K562 (cell line): ENCODE measurements at regions not wholly inside any gene's neighbourhood (a gene's known extent, or its start where the extent isn't known, plus 50 kb on each side); places are given as distances from the start of the nearest gene placed in this dataset.

Source experiments
- ATAC-seq: fragments of 200-7000 bp; cut with Tn5 transposase; 3 replicates; pipeline ENCODE4 v1.9.1; 2020; ENCODE audit warnings: moderate library complexity
- BruUV-seq: library from RNA; stranded (reverse); fragments of 400-500 nt; replicated peaks from 2 replicates; lab custom pipeline; 2021; lab: Mats Ljungman, UMichigan
- CTCF ChIA-PET: fragments of 300-600 bp; formaldehyde crosslinking; extraction: SDS; loops from one replicate; lab custom pipeline; 2021; ENCODE audit warnings: low intra/inter-chr PET ratio; lab: Yijun Ruan, JAX
- POLR2A ChIA-PET: fragments of 300-600, 350-650 bp; sonication (Branson Sonifier 250); formaldehyde crosslinking; extraction: SDS; loops from one replicate; lab custom pipeline; 2021; ENCODE audit warnings: antibody characterized with exemption, inconsistent platforms; lab: Yijun Ruan, JAX
- DNase-seq, 4 experiments: peaks; one replicate each; pipeline versions ENCODE4 v3.0.0 to v3.0.0-alpha.2; 2011 to 2018; ENCODE audit warnings: low spot score in 3 of 4, mixed read lengths in 3 of 4; ENCODE audit errors: extremely low read depth in 1 of 4
- FAIRE-seq: peaks from 2 replicates; lab custom pipeline; 2011; peaks lifted over from hg19 to GRCh38; lab: Jason Lieb, UNC
- H2AFZ ChIP-seq: 2 replicates; pipeline ENCODE4 v1.6.0; 2011; ENCODE audit warnings: low read depth, low read length, control low read depth, inconsistent platforms
- H3K27ac ChIP-seq: fragments of 200-600 bp; 3 replicates; pipeline ENCODE4 v1.8.0; 2011; ENCODE audit warnings: low read depth, mild to moderate bottlenecking, control low read depth, inconsistent platforms, low read length, moderate library complexity, mixed read lengths; ENCODE audit errors: extremely low read depth
- H3K27me3 ChIP-seq, 2 experiments: fragments of 300-600 bp in 1 of 2; 2 replicates in 1 of 2; 3 replicates in 1 of 2; pipeline versions ENCODE4 v1.6.0 to v1.8.0; 2011; ENCODE audit warnings: inconsistent platforms in 2 of 2, low read length in 2 of 2, mild to moderate bottlenecking in 1 of 2, mixed read lengths in 1 of 2, moderate library complexity in 1 of 2; ENCODE audit not compliant: control insufficient read depth in 2 of 2, insufficient read depth in 2 of 2
- H3K36me3 ChIP-seq: fragments of 300-600 bp; 3 replicates; pipeline ENCODE4 v1.8.0; 2011; ENCODE audit warnings: mild to moderate bottlenecking, low read length, inconsistent platforms; ENCODE audit not compliant: control insufficient read depth, insufficient read depth
- H3K4me1 ChIP-seq, 2 experiments: fragments of 200-600 bp in 1 of 2; replicated peaks in 1 of 2; 2 replicates in 1 of 2; 3 replicates in 1 of 2; pipeline versions ENCODE4 v1.5.1 to v1.8.0; 2011; ENCODE audit warnings: inconsistent platforms in 2 of 2, low read length in 2 of 2, mild to moderate bottlenecking in 1 of 2, mixed read lengths in 1 of 2, moderate library complexity in 1 of 2; ENCODE audit not compliant: control insufficient read depth in 2 of 2, insufficient read depth in 2 of 2
- H3K4me2 ChIP-seq: 2 replicates; pipeline ENCODE4 v1.6.1; 2011; ENCODE audit warnings: low read length, control low read depth, inconsistent platforms, mixed read lengths; ENCODE audit not compliant: insufficient read depth
- H3K4me3 ChIP-seq: fragments of 200-600 bp; sonication (generic), shearing (Covaris generic); 2 replicates; pipeline ENCODE4 v1.5.1; 2016; ENCODE audit warnings: control low read depth, inconsistent platforms
- H3K79me2 ChIP-seq: fragments of 200-600 bp; 3 replicates; pipeline ENCODE4 v1.8.0; 2011; ENCODE audit warnings: low read length, inconsistent platforms; ENCODE audit not compliant: control insufficient read depth, insufficient read depth
- H3K9ac ChIP-seq, 2 experiments: 2 replicates each; pipeline versions ENCODE4 v1.6.0 to v1.6.1; 2011; ENCODE audit warnings: low read depth in 2 of 2, low read length in 2 of 2, control low read depth in 1 of 2, inconsistent platforms in 1 of 2, mild to moderate bottlenecking in 1 of 2, mixed read lengths in 1 of 2; ENCODE audit not compliant: insufficient read depth in 1 of 2
- H3K9me1 ChIP-seq: one replicate; pipeline ENCODE4 v1.6.0; 2011; ENCODE audit warnings: inconsistent platforms, mild to moderate bottlenecking, low read length, moderate library complexity; ENCODE audit not compliant: control insufficient read depth, insufficient read depth
- H3K9me3 ChIP-seq: replicated peaks from 2 replicates; pipeline ENCODE4 v1.5.1; 2011; ENCODE audit warnings: low read depth, low read length, inconsistent platforms; ENCODE audit not compliant: control insufficient read depth, insufficient read depth
- H4K20me1 ChIP-seq: replicated peaks from 2 replicates; pipeline ENCODE4 v1.6.1; 2011; ENCODE audit warnings: low read length, inconsistent platforms, mixed read lengths; ENCODE audit not compliant: control insufficient read depth, insufficient read depth
- DDX20 ChIP-seq: fragments of 450-650 bp; IDR thresholded peaks from 2 replicates; pipeline ENCODE4 v1.6.1; 2016; ENCODE audit warnings: missing genetic modification characterization, low read depth, mild to moderate bottlenecking, missing compliant biosample characterization, moderate library complexity
- FOS ChIP-seq: IDR thresholded peaks from 3 replicates; pipeline ENCODE4 v1.6.1; 2011; ENCODE audit not compliant: insufficient read length; ENCODE audit errors: extremely low read depth
- NONO ChIP-seq, 2 experiments: fragments of 200-400 bp in 1 of 2; fragments of 450-650 bp in 1 of 2; formaldehyde crosslinking in 1 of 2; IDR thresholded peaks; 2 replicates each; pipeline ENCODE4 v1.6.1; 2017; ENCODE audit warnings: low read depth in 2 of 2, mild to moderate bottlenecking in 2 of 2, moderate library complexity in 2 of 2, low read length in 1 of 2
- RBM34 ChIP-seq: fragments of 200-400 bp; formaldehyde crosslinking; IDR thresholded peaks from 2 replicates; pipeline ENCODE4 v1.6.1; 2018; ENCODE audit warnings: low read length, borderline replicate concordance; ENCODE audit not compliant: insufficient read depth
- ZNF174 ChIP-seq: fragments of 250-450 bp; sonication (Bioruptor Pico); IDR thresholded peaks from 2 replicates; pipeline ENCODE4 v1.4.0; 2020; ENCODE audit warnings: mild to moderate bottlenecking
- ZNF41 ChIP-seq: fragments of 250-450 bp; sonication (Bioruptor Pico); conservative IDR thresholded peaks from 2 replicates; pipeline ENCODE4 v1.4.0; 2020; ENCODE audit warnings: mild to moderate bottlenecking
- WGBS: fragments of 100-300 bp; shearing (Covaris generic); methylation state at CpG from one replicate; pipeline ENCODE4 v1.1.6; 2016; ENCODE audit warnings: low coverage, mixed read lengths; ENCODE audit not compliant: insufficient coverage; ENCODE audit errors: missing lambda C conversion rate; 5-methylcytosine and 5-hydroxymethylcytosine counted together
- in situ Hi-C: fragments of 300-500 bp; cut with MboI; formaldehyde crosslinking; loops from 4 replicates; pipeline ENCODE4 v1.15.0; 2018; ENCODE audit warnings: inconsistent platforms, mixed read lengths
- intact Hi-C: fragments of 100-400 bp; cut with micrococcal nuclease; formaldehyde crosslinking; loops from 2 replicates; pipeline ENCODE4 v1.14.2; 2022

DNA sequence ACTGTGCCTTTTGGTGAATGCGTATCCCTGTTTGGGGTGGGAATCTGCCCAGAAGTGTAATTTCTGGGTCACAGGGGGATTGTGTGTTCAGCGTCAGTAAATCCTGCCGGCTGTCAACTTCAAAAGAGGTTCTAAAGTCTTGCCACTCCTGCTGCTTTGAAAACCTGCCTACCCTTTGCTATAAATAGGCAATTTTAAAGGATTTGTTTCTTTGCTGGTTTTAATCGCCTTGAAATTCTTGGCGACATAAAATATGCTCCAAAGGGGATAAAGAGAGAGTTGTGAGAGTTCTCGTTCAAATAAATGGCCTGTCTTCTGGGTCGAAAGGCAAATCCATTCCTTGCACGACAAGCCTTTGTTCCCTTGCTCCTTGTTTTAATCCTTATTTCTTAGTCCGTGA, 143.4 kb downstream of the IRF8 start:
- no peaks in the 10 kb centered on the region for H3K9me3 ChIP-seq
- FAIRE-seq: no peak
- ATAC-seq: no peak
- H3K4me3 ChIP-seq: no peak overlapping the region
- no peak overlapping the region for H3K4me2 ChIP-seq
- H4K20me1 ChIP-seq: peaks cover 15% of the 10 kb centered on the region; the same call in 1 of the 2 replicates
- no peak for DNase-seq
- no peaks in the 10 kb centered on the region; a peak in 3 of 5 replicates for H3K4me1 ChIP-seq
- POLR2A ChIA-PET: no interaction called here
- CTCF ChIA-PET: no interaction called here
- H3K9ac ChIP-seq: no peak overlapping the region
- H3K79me2 ChIP-seq: no peaks in the 10 kb centered on the region
- intact Hi-C loops: loop anchor here (10.0 kb wide), 1 partner anchor 472 kb away; the partner anchor contains the start of gene FOXF1
- H3K27ac ChIP-seq: no peak overlapping the region
- no peak overlapping the region for H2AFZ ChIP-seq
- H3K9me1 ChIP-seq: peaks cover 2% of the 10 kb centered on the region
- in situ Hi-C loops: loop anchor here (10.0 kb wide), 1 partner anchor 472 kb away; the partner anchor contains the start of gene FOXF1
- no TSS peak for BruUV-seq
- 1% methylated on average over 9 of the region's 9 CpGs for WGBS
- H3K27me3 ChIP-seq: peaks cover 24 to 63% of the 10 kb centered on the region in 2 experiments; a peak in 4 of 5 replicates
- TF ChIP-seq ZNF41 (no peak), DDX20 (tag) (no peak), FOS (no peak)
- H3K36me3 ChIP-seq: no peaks in the 10 kb centered on the region

DNA sequence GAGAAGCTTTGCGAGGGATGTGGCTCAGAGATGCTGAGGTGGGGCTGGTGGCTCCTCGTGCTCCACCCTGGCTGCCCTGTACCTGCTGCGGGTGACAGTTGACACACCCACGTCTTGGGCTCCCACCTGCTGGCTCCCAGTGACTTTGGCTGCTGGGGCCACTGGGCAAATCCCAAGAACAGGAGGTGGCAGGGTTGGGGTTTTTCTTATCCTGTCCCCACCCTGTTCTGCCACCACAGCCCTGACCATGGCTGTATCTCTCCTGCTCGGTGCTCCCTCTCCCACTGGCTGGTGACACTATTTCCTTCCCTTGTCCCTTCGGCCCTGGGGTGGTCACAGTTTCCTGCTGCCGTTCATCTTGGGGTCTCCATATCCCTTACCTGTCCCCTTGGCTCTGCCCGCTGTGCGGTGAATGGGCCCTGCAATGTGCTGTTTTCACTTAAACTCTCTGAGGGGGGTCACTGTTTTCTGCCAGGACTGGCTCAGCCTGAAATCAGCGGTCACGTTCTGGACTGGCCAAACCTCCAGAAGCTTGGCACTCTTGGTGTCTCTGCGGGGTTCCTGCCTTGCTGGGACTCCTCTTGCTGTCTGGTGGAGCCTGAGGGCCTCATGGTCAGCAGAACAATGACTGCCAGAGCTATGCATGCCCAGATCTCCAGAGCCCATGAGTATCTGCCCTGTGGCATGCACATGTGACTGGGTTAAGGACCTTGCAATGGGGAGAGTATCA, 144.2 kb downstream of the IRF8 start:
- no peak overlapping the region for H2AFZ ChIP-seq
- in situ Hi-C loops: loop anchor here (10.0 kb wide), 1 partner anchor 472 kb away; the partner anchor contains the start of gene FOXF1
- intact Hi-C loops: loop anchor here (10.0 kb wide), 1 partner anchor 472 kb away; the partner anchor contains the start of gene FOXF1
- peaks cover 15% of the 10 kb centered on the region; the same call in 1 of the 2 replicates for H4K20me1 ChIP-seq
- H3K4me2 ChIP-seq: no peak overlapping the region
- DNase-seq (no peak), FAIRE-seq (no peak), ATAC-seq (no peak)
- peaks cover 18 to 65% of the 10 kb centered on the region in 2 experiments; a peak in 4 of 5 replicates for H3K27me3 ChIP-seq
- peaks cover 2% of the 10 kb centered on the region for H3K9me1 ChIP-seq
- H3K4me1 ChIP-seq: no peaks in the 10 kb centered on the region; a peak in 3 of 5 replicates
- TF ChIP-seq ZNF174 (CRISPR knock-in tag) (no peak), NONO (IDR thresholded peaks at IDR 0.05; ENCODE audit: low read depth in 2 of 2, low read length in 1 of 2) (no peak), RBM34 (no peak)
- H3K27ac ChIP-seq: no peak overlapping the region
- no peaks in the 10 kb centered on the region for H3K36me3 ChIP-seq
- 1% methylated on average over 12 of the region's 12 CpGs for WGBS
- ChIA-PET POLR2A (no interaction called here), CTCF (no interaction called here)
- H3K9ac ChIP-seq: no peak overlapping the region
- no peaks in the 10 kb centered on the region for H3K79me2 ChIP-seq
- no peak overlapping the region for H3K4me3 ChIP-seq
- H3K9me3 ChIP-seq: no peaks in the 10 kb centered on the region
- BruUV-seq: no TSS peak
